ENCODE measurements at regions not wholly inside any gene's neighbourhood (a gene's known extent, or its start where the extent isn't known, plus 50 kb on each side); places are given as distances from the start of the nearest gene placed in this dataset.

DNA sequence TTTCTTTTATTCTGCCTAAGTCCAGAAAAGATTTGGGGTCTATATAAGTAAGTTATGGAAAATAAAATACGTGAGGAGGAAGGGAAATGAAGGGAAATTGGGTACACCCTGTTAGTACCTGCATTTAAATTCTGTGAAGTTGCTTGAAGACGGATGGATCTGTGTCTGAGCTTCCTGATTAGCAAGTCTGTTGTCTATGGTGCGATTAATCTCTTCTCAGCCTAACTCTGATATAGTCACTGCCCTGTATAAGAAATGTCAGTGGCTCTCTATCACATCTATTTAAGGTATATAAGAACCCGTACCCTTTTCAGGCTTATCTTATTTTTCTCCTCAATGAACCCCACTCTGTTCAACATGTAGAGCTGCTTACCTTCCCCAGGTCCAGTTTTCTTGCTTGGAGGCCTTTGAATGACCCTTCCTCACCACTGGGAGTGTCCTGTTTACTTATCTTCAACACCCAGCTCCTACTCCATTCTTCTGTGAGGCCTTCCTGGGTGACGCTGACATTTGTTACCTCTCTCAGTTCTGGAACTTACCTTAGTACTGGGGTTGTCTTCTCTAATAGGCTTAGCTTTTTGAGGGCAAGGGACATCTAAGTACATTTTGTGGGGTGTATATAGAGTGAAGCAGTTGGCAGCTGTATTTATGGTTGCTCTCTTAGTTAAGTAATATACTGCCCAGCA is 149.6 kb upstream of the PRPS1L1 start:
- CTCF ChIA-PET, result no interaction called here
- BruUV-seq (replicated peaks), result TSS peak; percentile 54

DNA sequence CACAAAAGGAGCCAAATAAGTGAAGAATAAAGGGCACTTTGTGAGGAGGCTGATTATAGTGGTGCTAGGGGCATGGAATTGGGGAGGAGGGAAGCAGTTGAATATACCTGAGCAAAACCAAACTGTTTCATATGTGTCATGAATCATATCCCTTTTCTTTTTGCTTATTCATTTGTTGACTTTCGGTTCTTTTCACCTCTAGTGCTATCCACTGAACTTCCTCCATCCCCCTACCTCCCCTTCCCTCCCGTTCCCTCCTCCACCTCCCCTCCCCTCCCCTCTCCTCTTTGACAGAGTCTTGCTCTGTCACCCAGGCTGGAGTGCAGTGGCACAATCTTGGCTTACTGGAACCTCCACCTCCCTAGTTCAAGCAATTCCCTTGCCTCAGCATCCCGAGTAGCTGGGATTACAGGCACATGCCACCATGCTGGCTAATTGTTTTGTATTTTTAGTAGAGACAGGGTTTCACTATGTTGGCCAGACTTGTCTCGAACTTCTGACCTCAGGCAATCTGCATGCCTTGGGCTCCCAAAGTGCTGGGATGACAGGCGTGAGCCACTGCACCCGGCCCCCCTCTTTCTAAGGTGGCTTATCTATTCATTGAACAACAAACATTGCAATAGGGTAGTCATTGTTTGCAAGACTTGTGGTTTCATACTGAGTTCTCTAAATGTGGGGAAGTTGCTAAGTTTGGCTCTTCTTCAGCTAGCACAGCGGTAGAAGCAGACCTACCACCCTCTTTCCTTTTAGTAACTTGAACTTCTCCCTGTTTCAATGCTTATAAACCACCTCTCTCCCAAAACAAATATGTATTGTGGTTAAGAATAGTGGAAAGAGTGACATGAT is 150.4 kb upstream of the PRPS1L1 start:
- DNase-seq, result peak; percentile 95
- Histone ChIP-seq H3K4me3 (ENCODE audit: low read length) (peak overlapping the region; percentile 56), H3K9ac (ENCODE audit: low read length) (peak overlapping the region; percentile 85), H2AFZ (ENCODE audit: low read length) (no peak overlapping the region), H4K20me1 (ENCODE audit: low read length) (no peaks in the 10 kb centered on the region), H3K4me2 (ENCODE audit: low read length) (peak overlapping the region; percentile 86), H3K27me3 (ENCODE audit: low read length) (no peaks in the 10 kb centered on the region), H3K36me3 (ENCODE audit: low read depth, low read length) (no peaks in the 10 kb centered on the region), H3K4me1 (ENCODE audit: insufficient read depth, low read length) (peaks cover 54% of the 10 kb centered on the region), H3K9me2 (replicated peaks; ENCODE audit: low read length) (no peaks in the 10 kb centered on the region), H3K9me3 (ENCODE audit: low read length) (no peaks in the 10 kb centered on the region), H3K27ac (ENCODE audit: low read length) (peak overlapping the region; percentile 99), H3K79me2 (ENCODE audit: low read length) (no peaks in the 10 kb centered on the region), H3F3A (ENCODE audit: low read length, unreplicated experiment) (no peaks in the 10 kb centered on the region)
- TSS peak; percentile 29 for BruUV-seq (replicated peaks)
- intact Hi-C loops (cut with micrococcal nuclease), result loop anchor here (1.0 to 5.0 kb wide), 9 partner anchors 91 to 497 kb away; no protein-coding TSS in a partner anchor
- ATAC-seq, result peak; percentile 82
- TF ChIP-seq EZH2phosphoT487 (IDR thresholded peaks at IDR 0.05; ENCODE audit: borderline replicate concordance, low read length), result no peak
- TF ChIP-seq, protein P1, sequence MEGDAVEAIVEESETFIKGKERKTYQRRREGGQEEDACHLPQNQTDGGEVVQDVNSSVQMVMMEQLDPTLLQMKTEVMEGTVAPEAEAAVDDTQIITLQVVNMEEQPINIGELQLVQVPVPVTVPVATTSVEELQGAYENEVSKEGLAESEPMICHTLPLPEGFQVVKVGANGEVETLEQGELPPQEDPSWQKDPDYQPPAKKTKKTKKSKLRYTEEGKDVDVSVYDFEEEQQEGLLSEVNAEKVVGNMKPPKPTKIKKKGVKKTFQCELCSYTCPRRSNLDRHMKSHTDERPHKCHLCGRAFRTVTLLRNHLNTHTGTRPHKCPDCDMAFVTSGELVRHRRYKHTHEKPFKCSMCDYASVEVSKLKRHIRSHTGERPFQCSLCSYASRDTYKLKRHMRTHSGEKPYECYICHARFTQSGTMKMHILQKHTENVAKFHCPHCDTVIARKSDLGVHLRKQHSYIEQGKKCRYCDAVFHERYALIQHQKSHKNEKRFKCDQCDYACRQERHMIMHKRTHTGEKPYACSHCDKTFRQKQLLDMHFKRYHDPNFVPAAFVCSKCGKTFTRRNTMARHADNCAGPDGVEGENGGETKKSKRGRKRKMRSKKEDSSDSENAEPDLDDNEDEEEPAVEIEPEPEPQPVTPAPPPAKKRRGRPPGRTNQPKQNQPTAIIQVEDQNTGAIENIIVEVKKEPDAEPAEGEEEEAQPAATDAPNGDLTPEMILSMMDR (conservative IDR thresholded peaks at IDR 0.05; ENCODE audit: low read depth, low read length), result no peak
- TF ChIP-seq EZH2 (IDR thresholded peaks at IDR 0.05; ENCODE audit: low read length, unreplicated experiment), result no peak
- ChIA-PET CTCF (no interaction called here), POLR2A (ENCODE audit: unreplicated experiment) (interaction anchor here (0.7 kb wide), 1 partner anchor 16 kb away, joined by 3 read pairs; no protein-coding TSS in a partner anchor)

More for the DNA sequence above, 149.6 kb upstream of the PRPS1L1 start:
- POLR2A ChIA-PET (ENCODE audit: unreplicated experiment), result interaction anchor here (0.5 to 0.7 kb wide), 3 partner anchors 78 to 1337 kb away, joined by 3 to 17 read pairs (median 6); no protein-coding TSS in a partner anchor
- Histone ChIP-seq H3K9me3 (ENCODE audit: low read length) (no peaks in the 10 kb centered on the region), H4K20me1 (ENCODE audit: low read length) (no peaks in the 10 kb centered on the region), H3K79me2 (ENCODE audit: low read length) (no peaks in the 10 kb centered on the region), H3K4me3 (ENCODE audit: low read length) (peak overlapping the region; percentile 56), H2AFZ (ENCODE audit: low read length) (no peak overlapping the region), H3K36me3 (ENCODE audit: low read depth, low read length) (no peaks in the 10 kb centered on the region), H3K9ac (ENCODE audit: low read length) (peak overlapping the region; percentile 85), H3K27me3 (ENCODE audit: low read length) (no peaks in the 10 kb centered on the region), H3F3A (ENCODE audit: low read length, unreplicated experiment) (no peaks in the 10 kb centered on the region), H3K4me2 (ENCODE audit: low read length) (peak overlapping the region; percentile 86), H3K27ac (ENCODE audit: low read length) (peak overlapping the region; percentile 99), H3K9me2 (replicated peaks; ENCODE audit: low read length) (no peaks in the 10 kb centered on the region), H3K4me1 (ENCODE audit: insufficient read depth, low read length) (peaks cover 54% of the 10 kb centered on the region)
- DNase-seq (peak; percentile 65), ATAC-seq (peak; percentile 17)
- no peak for TF ChIP-seq EZH2 (IDR thresholded peaks at IDR 0.05; ENCODE audit: low read length, unreplicated experiment)
- TF ChIP-seq, protein P1 (conservative IDR thresholded peaks at IDR 0.05; ENCODE audit: low read depth, low read length), result no peak
- TF ChIP-seq EZH2phosphoT487 (IDR thresholded peaks at IDR 0.05; ENCODE audit: borderline replicate concordance, low read length), result no peak
- intact Hi-C loops (cut with micrococcal nuclease), result loop anchor here (5.0 kb wide), 1 partner anchor 90 kb away; no protein-coding TSS in a partner anchor
